ENCODE measurements at regions not wholly inside any gene's neighbourhood (a gene's known extent, or its start where the extent isn't known, plus 50 kb on each side); places are given as distances from the start of the nearest gene placed in this dataset.

DNA sequence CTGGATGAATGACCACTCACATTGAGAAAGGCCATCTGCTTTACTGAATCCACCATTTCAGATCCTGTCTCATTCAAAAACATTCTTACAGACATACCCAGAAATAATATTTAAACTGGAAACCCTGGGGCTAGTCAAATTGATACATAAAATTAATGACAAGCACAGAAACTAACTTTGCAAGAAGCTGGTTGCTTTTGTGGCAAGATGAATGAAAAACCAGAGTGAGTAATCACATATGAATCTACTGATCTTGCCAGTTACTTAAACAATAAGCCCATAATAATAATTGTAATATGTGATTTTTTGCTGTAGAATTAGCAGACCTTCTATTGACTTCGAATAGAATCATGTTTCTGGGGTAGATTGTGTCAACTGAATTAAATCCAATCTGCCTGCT lies 235.1 kb downstream of the PPARGC1A start:
- DNase-seq = no peak

- no peak for DNase-seq
These were observed 240.8 kb downstream of the PPARGC1A start for GRCh38 chr4:23648854-23649596.

DNA sequence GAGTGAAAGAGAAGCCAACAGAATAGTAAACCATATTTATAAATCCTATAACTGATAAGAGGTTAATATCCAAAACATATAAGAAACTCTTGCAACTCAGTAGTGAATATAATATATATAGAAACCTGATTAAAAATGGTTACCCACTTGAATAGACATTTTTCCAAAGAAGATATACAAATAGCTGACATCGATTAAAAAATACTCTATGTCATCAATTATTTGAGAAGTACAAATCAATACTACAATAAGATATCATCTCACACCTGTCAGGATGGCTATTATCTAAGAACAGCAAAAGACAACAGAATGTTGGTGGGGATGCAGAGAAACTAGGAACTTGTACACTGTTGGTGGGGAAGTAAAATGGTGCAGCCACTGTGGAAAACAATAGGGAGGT lies 254.4 kb downstream of the PPARGC1A start:
- no peak for DNase-seq

DNA sequence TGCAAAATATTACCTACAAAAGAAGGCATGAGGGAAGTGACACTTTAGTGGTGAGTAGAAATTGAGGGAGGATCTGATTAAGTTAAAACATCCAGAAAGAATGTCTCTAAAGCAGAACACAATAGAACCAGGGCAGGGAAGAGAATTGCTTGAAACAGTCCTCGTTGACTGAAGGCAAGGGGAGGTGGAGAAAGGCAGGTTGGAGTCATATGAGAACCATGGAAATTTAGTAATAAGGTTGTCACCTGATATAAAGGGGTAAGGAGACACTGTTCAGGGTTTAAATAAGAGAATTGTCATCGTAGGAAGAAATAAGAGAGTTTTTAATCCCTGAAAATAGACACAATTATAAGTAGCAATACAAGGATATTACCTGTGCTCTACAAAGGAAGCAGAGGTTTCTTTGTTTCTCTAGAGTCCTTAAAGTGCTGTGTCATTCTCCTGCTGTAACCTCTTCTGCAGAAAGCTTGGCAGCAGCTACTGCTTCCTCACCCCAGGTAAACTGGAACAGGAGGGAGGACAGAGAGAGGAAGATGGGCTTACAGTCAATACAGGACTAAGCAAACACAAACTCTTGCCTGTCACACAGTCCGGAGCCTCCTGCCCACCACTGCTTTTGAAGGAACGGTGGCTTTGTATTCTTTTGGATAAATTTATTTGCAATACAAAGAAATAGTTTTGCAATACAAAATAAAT lies 258.4 kb downstream of the PPARGC1A start:
- DNase-seq = no peak

DNA sequence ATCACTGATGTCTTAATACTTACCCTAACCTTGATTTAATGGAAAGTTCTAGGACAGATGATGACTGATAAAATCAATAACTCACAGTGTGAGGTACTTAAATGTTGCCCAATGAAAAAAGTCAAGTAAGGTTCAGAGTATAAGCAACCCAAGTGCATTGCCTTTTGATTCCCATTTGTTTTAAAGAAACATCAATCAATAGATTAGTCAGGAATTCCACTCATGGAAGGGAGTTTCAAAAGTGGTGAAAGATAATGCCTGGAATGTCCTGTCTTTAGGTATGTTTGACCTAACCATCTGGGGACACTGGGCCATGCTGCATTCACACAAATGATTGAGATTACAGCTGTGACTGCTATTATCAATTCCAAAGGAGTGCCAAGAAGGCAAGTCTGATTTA lies 259.7 kb downstream of the PPARGC1A start:
- DNase-seq = no peak

GRCh38 chr4:23629421-23629820 lies 260.4 kb downstream of the PPARGC1A start:
- no peak for DNase-seq

- no peak for DNase-seq
These were observed 275.5 kb downstream of the PPARGC1A start for GRCh38 chr4:23614284-23614892.

DNA sequence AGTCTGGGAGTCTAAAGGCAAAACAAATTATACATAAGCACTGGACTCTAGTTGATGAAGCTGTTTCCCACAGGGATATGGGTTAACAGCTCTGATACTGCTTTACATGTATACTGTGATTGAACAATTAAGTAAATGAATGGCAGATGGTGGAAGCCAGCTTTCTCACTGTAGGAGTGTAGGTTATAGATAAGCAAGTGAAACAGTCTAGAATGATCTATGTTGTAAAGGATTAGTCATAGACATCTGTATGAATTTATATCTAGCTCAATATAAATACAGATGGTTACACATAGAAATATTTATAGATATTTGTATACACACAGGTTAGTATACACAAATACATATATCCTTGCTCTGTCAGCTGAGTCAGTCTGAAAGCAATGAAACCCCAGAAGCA lies 276.1 kb downstream of the PPARGC1A start:
- no peak for DNase-seq

DNA sequence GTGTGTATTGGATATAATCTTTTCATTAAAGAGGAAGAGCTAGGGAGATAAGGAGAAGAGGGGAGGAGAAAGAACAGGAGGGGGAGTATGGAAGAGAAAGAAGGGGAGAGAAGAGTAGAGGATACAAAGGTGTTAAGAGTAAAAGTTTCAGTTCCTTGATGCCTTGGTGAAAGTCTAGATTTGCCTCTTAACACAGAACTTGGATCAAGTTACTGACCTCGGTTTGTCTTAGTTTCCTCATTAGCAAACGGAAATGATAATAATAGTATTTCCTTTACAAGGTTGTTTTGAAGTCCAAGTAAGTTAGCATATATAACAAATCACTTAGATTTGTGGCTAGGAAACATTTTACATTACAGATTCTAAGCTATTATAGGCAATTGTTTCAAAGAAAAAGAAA lies 287.1 kb downstream of the PPARGC1A start:
- DNase-seq = no peak

- no peak for DNase-seq
These were observed 295.7 kb downstream of the PPARGC1A start for GRCh38 chr4:23594125-23594524.

DNA sequence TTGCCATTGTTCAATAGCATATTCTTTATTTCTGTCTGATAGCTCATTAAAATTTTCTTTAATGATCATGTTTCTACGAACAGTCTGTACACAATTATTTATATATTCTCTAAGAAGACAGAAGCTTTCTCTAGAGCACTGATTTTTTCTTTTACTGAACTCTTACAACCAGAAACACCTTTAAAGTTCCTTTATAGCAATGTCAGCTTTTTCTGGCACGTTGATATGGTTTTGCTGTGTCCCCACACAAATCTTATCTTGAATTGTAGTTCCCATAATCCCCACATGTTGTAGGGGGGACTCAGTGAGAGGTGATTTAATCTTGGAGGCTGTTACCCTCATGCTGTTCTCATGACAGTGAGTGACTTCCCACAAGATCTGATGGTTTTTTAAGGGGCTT lies 299.4 kb downstream of the PPARGC1A start:
- no peak for DNase-seq

DNA sequence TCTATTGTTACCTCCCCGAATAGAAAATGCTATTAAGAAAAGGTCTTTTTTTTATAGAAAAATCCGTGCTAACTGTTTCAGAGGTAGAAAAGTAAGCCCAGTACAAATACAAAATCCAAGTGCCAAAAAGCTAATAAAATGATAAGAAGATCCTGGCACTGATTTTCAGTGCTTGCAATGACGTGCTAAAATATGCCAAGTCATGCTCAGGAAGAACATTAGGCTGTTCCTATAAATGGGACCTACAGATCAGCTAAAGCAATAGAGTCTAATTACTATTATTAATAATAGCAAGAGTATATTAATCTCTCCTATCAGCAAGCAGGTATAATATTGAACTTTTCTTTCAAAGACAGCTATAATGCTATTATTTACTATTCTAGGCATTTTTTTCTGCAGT lies 305.8 kb downstream of the PPARGC1A start:
- no peak for DNase-seq

GRCh38 chr4:23582671-23583070 lies 307.2 kb downstream of the PPARGC1A start:
- DNase-seq = no peak

- no peak for DNase-seq
These were observed 310.7 kb downstream of the PPARGC1A start for GRCh38 chr4:23579166-23579565.

DNA sequence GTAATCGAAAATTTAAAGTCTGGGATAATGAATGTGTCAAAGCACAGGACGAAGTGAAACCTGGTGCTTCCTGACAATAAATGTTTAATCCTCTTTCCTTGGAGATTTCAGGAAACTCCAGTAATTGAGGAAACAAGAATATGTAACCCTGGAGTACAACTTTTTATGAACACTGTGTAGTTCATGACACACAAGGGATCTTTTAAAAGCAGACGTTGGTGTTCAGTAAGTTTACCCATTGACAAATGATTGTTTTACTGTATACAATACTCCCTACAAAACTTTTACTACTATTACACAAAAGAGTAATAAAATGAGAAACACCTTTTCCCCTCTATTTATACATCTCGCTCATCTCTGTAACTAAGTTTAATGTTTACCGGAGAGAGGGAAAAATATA lies 312.4 kb downstream of the PPARGC1A start:
- no peak for DNase-seq

GRCh38 chr4:23572382-23572781 lies 317.5 kb downstream of the PPARGC1A start:
- no peak for DNase-seq

DNA sequence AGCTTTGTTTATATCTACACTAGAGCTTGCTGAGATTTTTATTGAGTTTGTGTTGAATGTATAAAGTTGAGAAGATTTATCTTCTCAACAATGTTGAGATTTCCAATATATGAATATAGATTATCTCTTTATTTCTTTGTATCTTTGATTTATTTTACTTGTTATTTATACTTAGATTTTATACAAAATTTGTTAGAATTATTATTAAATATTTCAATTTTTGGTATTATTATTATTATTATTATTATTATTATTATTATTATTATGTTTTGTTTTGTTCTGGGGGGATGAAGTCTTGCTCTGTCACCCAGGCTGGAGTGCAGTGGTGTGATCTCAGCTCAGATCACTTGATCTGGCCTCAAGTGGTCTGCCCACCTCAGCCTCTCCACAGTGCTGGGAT lies 322.5 kb downstream of the PPARGC1A start:
- no peak for DNase-seq

DNA sequence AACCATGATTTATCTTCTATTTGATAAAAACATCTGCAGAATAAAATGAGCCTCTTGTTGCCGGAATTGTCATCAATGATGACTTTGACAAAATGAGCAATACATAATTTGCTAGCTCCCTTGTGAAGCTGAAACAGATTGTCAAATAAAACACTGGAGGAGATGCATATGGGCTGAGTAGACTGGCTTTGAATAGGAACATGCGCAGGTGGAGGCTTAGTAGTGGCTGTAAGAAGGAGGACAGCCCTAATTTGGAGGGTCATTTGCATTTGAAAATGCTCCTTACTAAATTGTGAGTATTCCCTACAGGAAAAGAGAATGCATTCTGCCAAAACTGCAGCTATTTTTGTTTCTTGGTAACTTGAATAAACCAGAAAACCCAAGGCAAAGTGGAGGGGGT lies 329.1 kb downstream of the PPARGC1A start:
- DNase-seq = no peak

DNA sequence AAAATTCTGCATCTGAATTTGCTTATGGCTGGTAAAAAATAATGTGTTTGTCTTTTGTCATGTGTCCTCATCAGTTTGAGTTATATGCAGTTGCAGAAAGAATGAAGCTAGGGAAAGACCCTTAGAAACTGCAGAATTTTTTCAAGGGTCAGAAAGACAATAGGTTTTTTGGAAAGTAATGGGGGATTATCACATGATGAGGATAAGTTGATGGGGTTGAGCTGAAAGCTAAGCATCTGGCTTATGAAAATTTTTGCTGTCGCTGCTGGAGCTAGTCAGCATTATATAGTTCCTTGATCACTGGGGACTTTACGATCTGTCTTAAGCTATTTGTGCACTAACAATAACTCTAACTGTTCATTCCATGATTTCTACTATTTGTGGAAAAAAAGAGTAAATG lies 331.7 kb downstream of the PPARGC1A start:
- DNase-seq = no peak

- no peak for DNase-seq
These were observed 342.2 kb downstream of the PPARGC1A start for GRCh38 chr4:23547601-23548000.

- DNase-seq = no peak
These were observed 342.8 kb downstream of the PPARGC1A start for GRCh38 chr4:23547096-23547495.

- no peak for DNase-seq
These were observed 349.8 kb downstream of the PPARGC1A start for GRCh38 chr4:23539969-23540569.

- DNase-seq = no peak
These were observed 356.0 kb downstream of the PPARGC1A start for GRCh38 chr4:23533859-23534258.

DNA sequence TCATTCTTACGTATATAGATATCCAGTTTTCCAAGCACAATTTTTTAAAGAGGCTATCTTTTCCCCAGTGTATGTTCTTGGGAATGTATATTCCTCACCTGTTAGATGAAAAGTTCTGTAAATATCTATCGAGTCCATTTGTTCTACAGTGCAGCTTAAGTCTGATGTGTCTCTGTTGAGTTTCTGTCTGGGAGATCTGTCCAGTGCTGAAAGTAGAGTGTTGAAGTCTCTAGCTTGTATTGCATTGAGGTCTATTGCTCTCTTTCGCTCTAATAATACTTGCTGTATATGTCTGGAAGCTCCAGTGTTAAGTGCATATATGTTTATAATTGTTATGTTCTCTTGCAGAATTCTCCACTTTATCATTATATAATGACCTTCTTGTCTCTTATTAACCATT lies 373.1 kb downstream of the PPARGC1A start:
- no peak for DNase-seq

Measured in activated T-cell treated with anti-CD3 and anti-CD28 coated beads for 4 hours (primary cell).